Fibroblast of skin of abdomen (primary cell): ENCODE measurements at regions not wholly inside any gene's neighbourhood (a gene's known extent, or its start where the extent isn't known, plus 50 kb on each side); places are given as distances from the start of the nearest gene placed in this dataset.

ENCODE experiments used
- DNase-seq: peaks from one replicate; pipeline ENCODE4 v3.0.0-alpha.2; 2013

DNA sequence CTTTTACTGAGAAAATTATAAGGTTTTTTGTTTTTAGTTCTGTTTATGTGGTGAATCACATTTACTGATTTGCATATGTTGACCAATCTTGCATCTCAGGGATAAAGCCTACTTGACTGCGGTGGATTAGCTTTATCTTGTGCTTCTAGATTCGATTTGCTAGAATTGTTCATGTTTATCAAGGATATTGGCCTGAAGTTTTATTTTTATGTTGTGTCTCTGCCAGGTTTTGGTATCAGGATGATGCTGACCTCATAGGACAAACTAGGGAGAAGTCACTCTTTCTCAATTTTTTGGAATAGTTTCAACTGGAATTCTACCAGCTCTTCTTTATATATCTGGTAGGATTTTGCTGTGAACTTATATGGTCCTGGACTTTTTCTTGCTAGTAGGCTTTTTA, 504.8 kb downstream of the ETS1 start:
- DNase-seq = no peak

DNA sequence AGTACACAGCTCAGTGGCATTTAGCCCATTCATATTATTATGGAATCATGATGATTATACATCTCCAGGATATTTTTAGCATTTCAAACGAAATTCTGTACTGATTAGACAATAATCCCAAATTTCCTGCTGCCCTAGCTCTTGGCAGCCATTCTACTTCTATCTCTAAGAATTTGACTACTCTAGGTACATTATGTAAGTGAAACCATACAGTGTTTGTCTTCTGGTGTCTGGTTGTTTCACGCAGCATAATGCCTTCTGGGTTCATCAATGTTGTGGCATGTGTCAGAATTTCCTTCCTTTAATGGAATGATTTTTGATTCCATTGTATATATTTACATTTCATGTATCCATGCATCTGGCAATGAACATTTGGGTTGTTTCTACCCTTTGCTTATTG, 517.7 kb downstream of the ETS1 start:
- no peak for DNase-seq

DNA sequence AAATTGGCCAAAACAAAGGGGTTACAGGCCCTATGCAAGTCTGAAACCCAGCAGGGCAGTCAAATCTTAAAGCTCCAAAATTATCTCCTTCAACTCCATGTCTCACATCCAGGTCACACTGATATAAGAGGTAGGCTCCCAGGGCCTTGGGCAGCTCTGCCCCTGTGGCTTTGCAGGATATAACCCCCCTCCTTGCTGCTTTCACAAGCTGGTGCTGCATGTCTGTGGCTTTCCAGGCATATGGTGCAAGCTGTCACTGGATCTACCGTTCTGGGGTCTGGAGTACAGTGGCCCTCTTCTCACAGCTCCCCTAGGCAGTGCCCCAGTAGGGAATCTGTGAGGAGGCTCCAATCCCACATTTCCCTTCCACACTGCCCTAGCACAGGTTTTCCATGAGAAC, 519.6 kb downstream of the ETS1 start:
- no peak for DNase-seq

DNA sequence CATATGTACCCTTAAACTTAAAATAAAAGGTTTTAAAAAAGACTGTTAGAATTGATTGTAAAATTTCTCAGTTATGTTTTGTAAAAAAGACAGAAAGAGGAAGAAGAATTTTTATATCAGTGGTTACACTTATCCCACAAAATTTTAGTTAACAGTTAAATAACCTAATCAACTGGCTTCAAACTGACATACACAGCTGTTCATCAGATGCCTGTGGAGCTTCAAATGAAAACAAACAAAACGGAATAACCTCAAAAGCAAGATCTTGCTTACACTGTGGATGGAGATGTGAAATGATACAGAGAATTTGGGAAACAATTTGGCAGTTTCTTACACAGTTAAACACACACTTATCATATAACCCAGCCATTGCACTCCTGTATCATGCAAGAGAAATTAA, 521.0 kb downstream of the ETS1 start:
- no peak for DNase-seq

DNA sequence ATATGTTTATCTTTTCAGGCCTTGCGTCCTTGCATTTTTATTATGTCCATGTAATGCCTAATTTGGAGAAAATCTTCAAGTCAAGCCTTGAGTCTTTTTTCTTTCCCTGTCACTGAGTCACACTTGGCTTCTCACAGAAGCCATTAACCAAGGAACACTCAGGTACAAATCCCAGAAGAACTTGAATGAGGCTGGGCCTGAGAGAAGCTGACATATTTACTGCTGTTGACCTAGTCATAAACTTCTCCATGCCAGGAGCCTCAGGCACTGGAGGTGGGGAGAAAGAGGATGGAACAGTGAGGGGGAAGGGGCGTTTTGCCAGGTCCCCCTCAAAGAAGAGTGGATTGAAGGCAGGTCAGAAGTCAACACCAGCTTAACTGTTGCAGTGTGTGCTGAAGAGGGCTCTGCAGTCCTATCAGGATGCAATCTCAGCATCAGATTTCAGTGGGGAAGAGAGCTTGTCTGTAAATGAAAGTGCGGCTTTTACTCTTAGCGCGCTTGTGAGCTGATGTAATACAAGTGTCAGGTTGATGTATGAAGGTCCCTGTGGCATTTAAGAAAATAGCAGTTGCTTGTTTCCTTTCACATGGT, 526.0 kb downstream of the ETS1 start:
- peak; percentile 85 for DNase-seq

DNA sequence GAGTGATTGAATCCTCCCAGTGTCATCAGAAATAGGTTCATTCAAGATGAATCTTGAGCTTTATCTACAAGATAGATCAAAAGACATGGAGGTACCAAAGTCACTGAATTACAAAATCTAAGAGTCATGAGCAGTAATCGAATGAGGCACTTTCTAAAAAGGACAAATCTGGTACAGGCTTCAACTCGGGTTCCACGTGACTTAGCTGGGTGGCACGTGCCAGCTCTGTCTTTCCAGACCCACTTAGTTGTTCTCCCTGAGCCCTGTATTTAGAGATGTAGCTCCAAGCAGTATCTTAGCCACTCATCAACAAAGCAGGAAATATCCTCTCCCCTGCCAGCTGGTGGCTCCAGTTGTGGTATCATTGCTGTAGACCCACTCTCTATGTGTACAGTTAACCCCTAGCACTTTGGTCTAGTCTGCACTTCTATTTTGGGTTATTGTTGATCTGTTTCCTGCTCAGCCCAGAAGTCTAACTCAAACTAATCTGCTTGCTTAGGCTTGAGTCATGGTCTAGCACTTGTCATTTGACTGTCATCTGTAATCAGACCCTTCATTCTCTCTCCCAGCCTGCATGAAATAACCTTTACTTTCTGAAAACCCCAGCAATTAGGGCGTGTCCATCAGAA, 528.7 kb downstream of the ETS1 start:
- DNase-seq = no peak

DNA sequence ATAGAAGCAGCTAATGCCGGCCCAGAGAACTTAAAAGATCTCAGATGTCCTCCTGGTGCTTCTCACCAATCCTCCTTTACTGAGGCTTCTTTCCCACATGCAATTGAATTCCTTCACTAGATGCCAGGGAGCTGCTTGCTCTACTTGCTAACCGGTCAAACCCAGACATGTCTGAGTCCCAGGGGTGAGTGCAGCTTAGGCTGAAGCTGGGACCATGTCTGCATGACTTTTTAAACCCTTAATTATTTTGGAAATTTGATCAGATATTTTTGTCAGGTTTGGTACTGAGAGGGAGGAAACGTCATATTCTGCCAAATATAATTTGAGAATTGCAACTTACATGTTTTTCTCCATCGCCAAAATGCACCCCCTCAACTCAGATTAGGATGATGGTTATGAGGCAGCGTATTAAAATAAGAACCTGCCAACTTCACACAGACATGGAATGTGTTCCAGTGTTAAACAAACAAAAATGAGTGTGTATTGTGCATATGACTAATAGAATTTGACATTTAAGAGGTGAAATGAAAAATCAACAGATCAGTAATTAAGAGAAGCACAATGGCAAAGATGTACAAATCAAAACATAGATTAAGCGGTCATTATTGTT, 529.5 kb downstream of the ETS1 start:
- DNase-seq = no peak

DNA sequence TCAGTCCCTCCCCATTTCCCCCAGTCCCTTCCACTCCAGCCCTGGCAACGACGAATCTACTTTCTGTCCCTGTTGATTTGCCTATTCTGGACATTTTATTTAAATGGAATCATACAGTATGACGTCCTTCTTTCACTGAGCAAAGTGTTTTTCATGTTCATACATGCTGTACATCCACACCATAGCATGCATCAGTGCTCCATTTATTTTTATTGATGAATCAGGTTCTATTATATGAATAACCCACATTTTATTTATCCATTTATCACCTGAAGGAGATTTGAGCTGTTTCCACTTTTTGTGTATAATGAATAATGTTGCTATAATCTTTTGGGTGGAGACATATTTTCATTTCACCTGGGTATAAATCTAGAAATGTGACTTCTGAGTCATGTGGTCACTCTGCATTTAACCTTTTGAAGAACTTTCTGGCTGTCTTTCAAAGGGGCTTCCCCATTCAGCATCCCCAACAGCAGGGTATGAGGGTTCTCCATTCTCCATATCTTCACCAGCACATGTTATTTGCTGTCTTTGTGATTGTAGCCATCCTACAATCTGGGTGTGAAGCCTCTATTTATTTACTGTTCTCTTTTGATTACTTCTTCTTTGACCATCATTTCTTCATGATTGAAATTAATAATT, 531.7 kb downstream of the ETS1 start:
- no peak for DNase-seq

DNA sequence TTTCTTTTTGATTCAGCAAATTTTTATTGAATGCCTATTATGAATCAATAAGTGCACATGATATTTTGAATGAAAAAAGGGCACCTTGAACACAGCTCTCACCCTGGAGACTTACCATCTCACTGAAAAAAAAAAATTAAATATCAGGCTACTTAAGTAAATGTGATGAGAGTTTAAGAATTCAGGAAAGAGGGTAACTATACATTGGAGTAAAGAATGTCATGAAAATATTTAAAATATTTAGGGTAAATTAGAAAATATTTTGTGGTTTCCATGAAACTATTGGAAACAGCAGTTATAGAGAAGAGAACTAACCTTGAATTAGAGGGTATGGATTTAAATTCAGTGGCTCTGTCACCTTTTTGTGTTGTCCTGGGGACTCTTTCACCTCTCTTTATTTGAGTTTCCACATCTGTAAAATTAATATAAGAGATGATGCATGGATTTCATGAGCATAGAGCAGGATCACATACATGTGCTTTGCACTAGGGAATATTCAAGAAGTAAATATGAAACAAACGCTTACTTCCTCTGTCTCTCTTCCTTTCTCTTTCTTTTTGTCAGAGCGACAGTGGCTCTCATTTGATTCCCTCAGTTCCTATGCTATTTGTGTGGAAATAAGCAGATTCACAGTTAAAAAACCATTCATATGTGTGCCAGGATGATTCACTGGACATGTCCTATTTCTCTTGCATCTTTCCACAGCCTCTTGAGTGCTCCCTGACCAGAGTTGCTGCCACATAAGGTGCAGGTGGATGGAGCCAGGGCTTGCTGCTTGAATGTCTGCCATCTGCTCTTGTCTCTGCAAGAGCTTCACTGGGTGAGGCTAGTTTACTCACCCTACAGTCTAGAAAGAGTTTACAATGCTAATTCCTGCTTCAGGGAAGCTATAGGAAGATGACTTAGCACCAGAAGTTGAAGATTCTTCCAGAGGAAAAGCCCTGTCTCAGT, 533.1 kb downstream of the ETS1 start:
- DNase-seq = peak; percentile 58

DNA sequence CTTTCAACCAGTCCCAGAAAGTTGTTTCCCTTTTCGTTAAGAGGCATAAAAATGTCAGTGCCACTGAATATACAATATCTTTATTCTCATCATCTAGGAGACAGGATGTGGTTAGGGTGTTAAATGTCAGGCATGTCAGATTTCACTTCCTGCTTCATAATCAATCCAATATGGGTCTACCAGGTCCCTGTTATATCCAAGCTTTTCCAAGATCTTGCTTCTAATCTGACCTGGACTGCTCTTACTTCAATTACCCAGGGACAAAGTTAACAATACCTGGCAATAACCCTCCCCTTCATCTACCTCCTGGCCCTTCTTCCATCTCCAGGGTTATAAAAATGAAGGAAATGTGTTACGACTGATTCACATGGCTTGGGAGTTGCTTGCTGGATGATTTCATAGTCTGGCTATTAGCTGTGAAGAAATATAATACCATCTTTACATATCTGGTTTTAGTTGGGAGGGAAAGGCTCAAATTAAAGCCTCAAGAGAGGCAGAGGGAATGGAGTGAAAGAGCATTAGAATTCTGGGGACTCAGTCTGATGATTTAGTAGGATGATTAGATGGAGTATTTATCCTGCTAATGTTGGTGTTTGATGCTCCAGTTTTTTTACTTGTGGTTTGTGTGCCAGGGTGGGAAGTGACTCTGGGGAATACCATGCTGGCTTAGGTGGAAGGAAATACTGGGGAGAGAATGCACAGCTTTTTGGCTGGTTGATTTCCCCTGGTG, 534.3 kb downstream of the ETS1 start:
- peak; percentile 94 for DNase-seq

DNA sequence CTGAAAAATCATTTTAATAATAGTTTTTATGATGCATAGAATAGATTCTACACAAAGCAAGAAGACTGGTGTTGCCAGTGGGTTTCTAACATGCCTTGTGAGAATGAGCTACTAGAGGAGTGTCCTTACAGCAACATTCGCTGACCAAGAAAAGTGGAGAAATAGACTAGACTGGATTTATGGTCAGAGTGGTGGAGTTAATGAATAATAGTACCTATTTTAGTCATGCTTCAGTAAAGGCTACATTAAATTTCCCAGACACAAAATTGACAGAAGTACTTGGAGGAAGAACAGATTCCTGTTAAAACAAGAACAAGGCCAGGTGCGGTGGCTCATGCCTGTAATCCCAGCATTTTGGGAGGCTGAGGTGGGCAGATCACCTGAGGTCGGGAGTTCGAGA, 539.2 kb downstream of the ETS1 start:
- DNase-seq = no peak

DNA sequence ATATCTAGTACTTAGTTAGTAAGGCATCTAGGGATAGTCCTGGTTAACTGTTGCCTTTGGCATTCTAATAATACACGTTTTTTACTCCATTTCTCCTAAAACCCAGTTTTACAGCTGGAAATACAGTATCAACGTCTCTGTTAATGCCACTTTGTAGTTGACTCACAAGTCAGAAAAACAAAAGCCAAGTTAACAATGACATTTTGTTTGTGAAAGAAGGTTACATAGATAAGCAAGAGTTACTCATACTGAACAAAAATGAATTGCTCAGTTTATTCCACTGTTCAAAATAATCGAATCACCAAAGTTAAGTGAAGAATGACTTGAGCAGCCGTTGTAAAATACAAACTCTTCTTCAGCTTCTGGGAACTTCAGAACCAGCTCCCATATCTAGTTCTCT, 540.3 kb downstream of the ETS1 start:
- DNase-seq = no peak

DNA sequence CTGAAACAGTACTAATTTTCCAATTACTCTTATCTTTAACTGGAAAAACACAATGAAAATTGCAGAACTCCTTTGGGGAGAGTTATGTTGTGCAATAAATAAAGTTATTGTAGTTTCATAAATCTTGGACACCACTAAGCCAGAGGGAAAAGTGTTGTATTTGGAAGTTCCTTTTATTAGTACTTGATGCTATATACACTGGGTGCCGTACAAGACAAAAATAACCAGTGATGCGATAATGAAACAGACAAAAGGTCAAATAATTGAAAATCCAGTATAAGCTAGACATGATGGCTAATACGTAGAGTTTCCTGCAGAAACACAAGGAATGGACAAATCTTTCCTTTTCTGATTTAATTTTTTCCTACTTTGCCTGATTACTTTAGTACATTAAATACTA, 541.1 kb downstream of the ETS1 start:
- DNase-seq = no peak

DNA sequence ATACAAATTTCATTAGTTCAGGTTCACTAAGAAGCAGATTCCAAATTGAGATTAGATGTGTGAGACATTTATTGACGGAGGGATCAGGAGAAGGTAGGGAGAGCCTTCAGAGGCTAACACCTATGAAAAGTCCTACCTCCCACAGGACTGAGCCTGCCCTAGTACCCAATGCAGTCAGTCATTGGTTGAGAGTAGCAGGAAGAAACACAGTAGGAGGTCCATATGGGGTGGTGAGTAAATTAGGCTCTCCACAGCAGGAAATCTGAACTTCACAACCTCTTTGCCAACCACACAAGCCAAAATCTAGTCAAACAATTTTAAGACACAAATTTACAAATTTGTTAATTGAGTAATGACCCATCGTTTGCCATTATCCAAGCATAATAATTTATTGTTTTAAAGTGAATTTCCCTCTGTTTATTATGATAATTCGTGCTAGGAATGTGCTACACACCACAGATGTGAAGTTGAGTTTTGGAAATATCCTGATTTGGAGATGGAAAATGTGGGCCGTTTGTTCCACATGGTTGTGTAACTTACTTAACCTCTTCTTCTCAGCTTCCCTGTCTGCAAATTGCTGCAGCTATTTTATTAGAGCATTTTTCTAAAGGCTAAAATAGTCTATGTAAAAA, 542.1 kb downstream of the ETS1 start:
- DNase-seq = peak; percentile 45

DNA sequence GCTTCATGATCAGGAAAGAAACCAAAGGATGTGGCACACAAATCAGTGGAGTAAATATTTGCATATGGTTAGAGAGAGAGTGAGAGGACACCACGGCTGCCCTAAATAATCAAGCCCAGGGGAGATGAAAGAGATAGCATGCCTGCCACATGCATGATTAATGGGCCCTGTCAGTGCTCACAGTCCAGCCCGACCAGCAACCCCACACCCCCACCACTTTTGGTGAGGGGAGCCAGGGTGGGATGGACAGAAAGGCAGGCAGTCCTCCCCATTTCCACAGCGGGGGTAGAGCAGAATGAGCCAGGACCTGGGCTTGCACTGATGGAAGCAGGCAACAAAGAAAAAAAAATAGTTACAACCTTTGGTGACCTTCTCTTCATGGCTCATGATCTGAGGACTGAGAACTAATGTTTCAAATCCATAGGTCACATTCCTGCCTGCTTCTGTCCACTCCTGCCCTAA, 545.0 kb downstream of the ETS1 start:
- no peak for DNase-seq

DNA sequence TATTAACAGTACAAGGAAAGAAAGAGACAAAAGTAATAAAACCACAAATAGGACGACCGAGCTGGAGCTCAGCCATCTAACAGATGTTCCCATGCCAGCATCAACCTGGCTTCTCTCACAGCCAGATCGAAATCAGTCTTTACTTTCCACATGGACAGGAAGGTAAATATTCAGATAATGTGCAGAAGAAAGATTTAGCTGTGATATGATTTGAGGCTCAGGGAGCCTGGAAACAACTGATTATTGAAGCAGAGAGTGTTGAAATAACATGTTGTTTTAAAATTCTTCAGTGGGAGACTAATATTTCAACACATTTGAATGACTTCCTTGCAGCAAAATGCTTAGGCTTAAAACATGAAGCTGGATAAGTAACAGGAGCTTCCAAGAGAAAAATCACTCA, 546.8 kb downstream of the ETS1 start:
- DNase-seq = peak; percentile 66

DNA sequence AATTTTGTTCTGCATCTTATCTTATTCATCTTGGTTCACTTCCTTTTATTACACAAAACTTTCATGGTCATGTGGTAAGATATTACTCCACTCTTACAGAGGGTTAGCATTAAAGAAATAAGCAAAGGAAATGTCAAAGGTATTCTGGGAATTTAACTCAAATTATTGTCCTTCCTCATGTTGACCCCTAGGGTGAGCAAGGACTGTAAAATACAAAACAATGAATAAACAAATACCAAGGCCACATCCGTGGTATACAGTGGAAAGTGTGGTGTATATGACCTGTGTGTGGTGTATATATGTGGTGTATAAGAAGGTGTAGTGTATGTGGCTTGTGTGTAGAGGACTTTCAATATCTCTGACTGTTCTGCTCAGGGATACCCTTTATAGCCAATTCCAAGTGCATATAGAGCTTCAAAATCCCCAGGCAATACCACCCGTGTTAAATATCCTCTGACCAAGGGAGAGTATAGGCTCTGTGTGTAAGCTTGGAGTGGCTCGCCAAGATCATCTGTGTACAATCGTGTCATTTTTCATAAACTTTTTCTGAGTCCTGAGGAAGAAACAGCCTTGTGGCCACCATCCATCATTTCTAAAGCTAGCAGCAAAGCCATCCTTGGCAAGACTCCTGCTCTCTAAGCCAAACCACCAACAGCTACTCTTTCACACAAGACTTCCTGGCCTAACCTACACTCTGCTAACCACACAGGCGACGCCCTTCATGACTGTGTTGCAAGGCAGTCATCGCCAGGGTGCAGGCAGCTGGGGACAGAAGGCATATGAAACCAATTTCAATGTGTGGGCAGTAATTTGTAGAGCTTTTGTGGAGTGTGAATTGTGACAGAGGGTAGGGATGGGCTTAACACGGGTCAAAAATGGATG, 548.0 kb downstream of the ETS1 start:
- peak; percentile 96 for DNase-seq

DNA sequence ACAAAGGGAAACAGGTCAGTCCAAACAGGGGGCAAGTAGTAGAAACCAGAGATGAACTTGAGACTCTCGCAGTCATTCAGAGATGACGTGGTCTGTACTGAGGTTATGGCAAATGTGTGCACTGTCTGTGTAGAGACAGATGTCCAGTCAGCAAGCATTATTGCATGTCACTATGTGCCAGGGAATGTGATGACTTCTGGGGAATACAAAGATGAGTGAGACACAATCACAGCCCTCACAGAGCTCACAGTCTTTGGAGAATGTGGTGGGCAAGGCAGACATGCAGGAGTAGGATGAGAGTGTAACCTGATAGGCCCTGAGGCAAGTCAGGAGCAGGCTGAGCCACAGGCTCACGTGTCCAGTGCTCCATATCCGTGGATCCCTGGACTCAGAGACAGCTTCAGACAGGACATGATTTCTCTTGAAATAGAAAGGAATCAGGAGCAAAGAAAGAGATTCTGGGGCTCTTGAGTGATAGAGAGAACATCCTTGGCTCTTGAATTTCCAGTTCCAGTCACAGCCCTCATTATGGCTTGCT, 550.7 kb downstream of the ETS1 start:
- DNase-seq = no peak

DNA sequence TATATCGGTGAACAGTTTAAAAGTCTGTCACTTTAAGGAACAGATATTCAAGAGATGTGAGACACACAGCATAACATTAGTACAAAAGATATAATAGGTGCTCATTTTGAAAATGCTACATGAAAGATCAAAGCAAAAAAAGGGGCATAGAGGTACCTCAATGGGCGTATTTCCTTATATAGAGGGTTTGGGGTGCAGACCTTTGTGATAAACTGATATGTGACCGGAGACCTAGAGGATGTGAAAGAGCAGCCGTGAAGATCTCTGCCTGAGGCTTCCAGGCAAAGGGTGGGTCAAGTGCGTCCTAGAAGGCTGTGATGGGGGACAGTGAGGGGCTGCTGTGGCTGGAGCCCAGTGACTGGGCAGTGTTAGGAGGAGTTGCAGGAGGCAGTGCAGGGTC, 551.4 kb downstream of the ETS1 start:
- no peak for DNase-seq

DNA sequence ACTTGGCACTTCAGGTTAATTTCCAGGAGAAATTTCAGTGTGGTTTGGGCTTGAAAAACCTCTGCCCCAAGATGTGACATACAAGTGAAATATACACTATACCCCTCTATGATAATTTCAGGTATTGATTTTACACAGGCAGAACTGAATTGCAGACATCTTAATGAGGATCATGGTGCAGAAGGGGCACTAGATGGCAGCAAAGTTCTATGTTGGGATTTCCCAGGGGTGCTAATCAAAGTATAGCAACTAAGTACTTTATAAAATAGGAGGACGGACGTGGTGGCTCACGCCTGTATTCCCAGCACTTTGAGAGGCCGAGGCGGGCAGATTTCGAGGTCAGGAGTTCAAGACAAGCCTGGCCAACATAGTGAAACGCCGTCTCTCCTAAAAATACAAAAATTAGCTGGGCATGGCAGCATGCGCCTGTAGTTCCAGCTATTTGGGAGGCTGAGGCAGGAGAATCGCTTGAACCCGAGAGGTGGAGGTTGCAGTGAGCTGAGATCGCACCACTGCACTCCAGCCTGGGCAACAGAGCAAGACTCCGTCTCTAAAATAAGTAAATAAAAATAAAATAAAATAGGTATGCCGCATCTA, 555.7 kb downstream of the ETS1 start:
- DNase-seq = peak; percentile 75
